ENCODE measurements at regions not wholly inside any gene's neighbourhood (a gene's known extent, or its start where the extent isn't known, plus 50 kb on each side); places are given as distances from the start of the nearest gene placed in this dataset.

- TF ChIP-seq CTCF (IDR thresholded peaks at IDR 0.05), result no peak
- no peak for TF ChIP-seq POLR2A (IDR thresholded peaks at IDR 0.05)
Observed at GRCh38 chr9:107148216-107148615, 134.9 kb upstream of the RAD23B start.
